Fibroblast of lung (primary cell): ENCODE measurements at regions not wholly inside any gene's neighbourhood (a gene's known extent, or its start where the extent isn't known, plus 50 kb on each side); places are given as distances from the start of the nearest gene placed in this dataset.

Experiments
- DNase-seq, 2 donors: peaks; one replicate each; pipeline versions ENCODE4 v3.0.0 to v3.0.0-alpha.2; 2010; ENCODE audit warnings: low read depth in 2 of 2
- H2AFZ ChIP-seq: 2 replicates; pipeline ENCODE4 v1.5.1; 2012; ENCODE audit warnings: low read length, control low read depth, inconsistent platforms
- H3K27ac ChIP-seq: 2 replicates; pipeline ENCODE4 v1.5.1; 2011; ENCODE audit warnings: low read length, control low read depth; ENCODE audit not compliant: insufficient read depth
- H3K27me3 ChIP-seq: 2 replicates; pipeline ENCODE4 v1.5.1; 2011; ENCODE audit warnings: mild to moderate bottlenecking, low read length; ENCODE audit not compliant: control insufficient read depth, insufficient read depth
- H3K36me3 ChIP-seq: 2 replicates; pipeline ENCODE4 v1.5.1; 2011; ENCODE audit warnings: low read length; ENCODE audit not compliant: control insufficient read depth, insufficient read depth
- H3K4me1 ChIP-seq: 2 replicates; pipeline ENCODE4 v1.5.1; 2011; ENCODE audit warnings: low read length; ENCODE audit not compliant: control insufficient read depth, insufficient read depth; ENCODE audit errors: extremely low read depth
- H3K4me2 ChIP-seq: 2 replicates; pipeline ENCODE4 v1.5.1; 2011; ENCODE audit warnings: low read length, control low read depth; ENCODE audit not compliant: insufficient read depth; ENCODE audit errors: extremely low read depth
- H3K4me3 ChIP-seq, 4 experiments: fragments of 200-600 bp in 1 of 4; sonication (generic) in 1 of 4; replicated peaks in 1 of 4; 2 replicates each; pipeline ENCODE4 v1.5.1; 2011 to 2016; ENCODE audit warnings: low read length in 4 of 4, low read depth in 3 of 4, mild to moderate bottlenecking in 3 of 4, control low read depth in 2 of 4, inconsistent platforms in 1 of 4, mixed read lengths in 1 of 4; ENCODE audit not compliant: insufficient read depth in 1 of 4; ENCODE audit errors: control extremely low read depth in 1 of 4
- H3K79me2 ChIP-seq: 2 replicates; pipeline ENCODE4 v1.5.1; 2012; ENCODE audit warnings: mild to moderate bottlenecking, low read length, inconsistent platforms; ENCODE audit not compliant: control insufficient read depth, insufficient read depth
- H3K9ac ChIP-seq: 2 replicates; pipeline ENCODE4 v1.5.1; 2011; ENCODE audit warnings: mild to moderate bottlenecking, low read length, control low read depth; ENCODE audit not compliant: insufficient read depth
- H3K9me3 ChIP-seq: 2 replicates; pipeline ENCODE4 v1.5.1; 2012; ENCODE audit warnings: low read depth, low read length; ENCODE audit not compliant: control insufficient read depth, insufficient read depth
- H4K20me1 ChIP-seq: 2 replicates; pipeline ENCODE4 v1.5.1; 2011; ENCODE audit warnings: low read length; ENCODE audit not compliant: control insufficient read depth, insufficient read depth; ENCODE audit errors: extremely low read depth
- EZH2 ChIP-seq: IDR thresholded peaks from 2 replicates; pipeline ENCODE4 v1.5.1; 2012; ENCODE audit warnings: low read length, control low read depth, mild to moderate bottlenecking; ENCODE audit errors: missing control alignments
- TF ChIP-seq, protein P1 (sequence below), 2 donors: IDR thresholded peaks in 1 of 2; conservative IDR thresholded peaks in 1 of 2; 1 replicate in 1 of 2; 2 replicates in 1 of 2; pipeline ENCODE4 v1.5.1; 2011 to 2012; ENCODE audit warnings: low read length in 2 of 2, control low read depth in 1 of 2, inconsistent platforms in 1 of 2, low read depth in 1 of 2, mild to moderate bottlenecking in 1 of 2

DNA sequence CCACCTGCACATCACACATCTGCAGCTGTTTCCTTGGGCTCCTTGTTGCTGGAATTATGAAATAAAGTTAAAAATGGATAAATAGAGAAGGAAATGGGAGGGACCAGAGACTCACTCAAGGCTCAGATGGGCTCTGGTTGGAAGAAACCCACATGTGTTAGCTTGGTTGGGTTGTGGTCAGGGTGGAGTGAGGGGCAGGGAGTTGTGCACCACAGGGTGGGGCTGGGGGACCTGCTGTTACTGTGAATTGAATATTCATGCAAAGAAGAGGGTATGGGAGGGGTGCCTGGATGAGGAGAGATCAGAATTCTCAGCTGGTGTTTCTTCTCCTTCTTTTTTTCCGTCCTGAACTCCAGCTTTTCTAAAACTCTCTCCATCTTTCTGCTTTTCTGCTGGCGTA, 320.7 kb downstream of the MAP2K4 start:
- H3K9ac ChIP-seq: no peak overlapping the region
- H3K27ac ChIP-seq: no peak overlapping the region
- H3K4me3 ChIP-seq: no peak overlapping the region
- no peak overlapping the region for H2AFZ ChIP-seq
- TF ChIP-seq, protein P1, sequence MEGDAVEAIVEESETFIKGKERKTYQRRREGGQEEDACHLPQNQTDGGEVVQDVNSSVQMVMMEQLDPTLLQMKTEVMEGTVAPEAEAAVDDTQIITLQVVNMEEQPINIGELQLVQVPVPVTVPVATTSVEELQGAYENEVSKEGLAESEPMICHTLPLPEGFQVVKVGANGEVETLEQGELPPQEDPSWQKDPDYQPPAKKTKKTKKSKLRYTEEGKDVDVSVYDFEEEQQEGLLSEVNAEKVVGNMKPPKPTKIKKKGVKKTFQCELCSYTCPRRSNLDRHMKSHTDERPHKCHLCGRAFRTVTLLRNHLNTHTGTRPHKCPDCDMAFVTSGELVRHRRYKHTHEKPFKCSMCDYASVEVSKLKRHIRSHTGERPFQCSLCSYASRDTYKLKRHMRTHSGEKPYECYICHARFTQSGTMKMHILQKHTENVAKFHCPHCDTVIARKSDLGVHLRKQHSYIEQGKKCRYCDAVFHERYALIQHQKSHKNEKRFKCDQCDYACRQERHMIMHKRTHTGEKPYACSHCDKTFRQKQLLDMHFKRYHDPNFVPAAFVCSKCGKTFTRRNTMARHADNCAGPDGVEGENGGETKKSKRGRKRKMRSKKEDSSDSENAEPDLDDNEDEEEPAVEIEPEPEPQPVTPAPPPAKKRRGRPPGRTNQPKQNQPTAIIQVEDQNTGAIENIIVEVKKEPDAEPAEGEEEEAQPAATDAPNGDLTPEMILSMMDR (conservative IDR thresholded peaks at IDR 0.05 in 1 of 2, IDR thresholded peaks at IDR 0.05 in 1 of 2; ENCODE audit: low read depth in 1 of 2, low read length in 2 of 2): no peak
- no peak for TF ChIP-seq EZH2
- no peak overlapping the region for H3K4me2 ChIP-seq
- no peaks in the 10 kb centered on the region for H3K9me3 ChIP-seq
- H3K79me2 ChIP-seq: no peaks in the 10 kb centered on the region
- no peaks in the 10 kb centered on the region for H4K20me1 ChIP-seq
- no peaks in the 10 kb centered on the region for H3K36me3 ChIP-seq
- DNase-seq: no peak
- H3K4me1 ChIP-seq: no peaks in the 10 kb centered on the region
- H3K27me3 ChIP-seq: no peaks in the 10 kb centered on the region

DNA sequence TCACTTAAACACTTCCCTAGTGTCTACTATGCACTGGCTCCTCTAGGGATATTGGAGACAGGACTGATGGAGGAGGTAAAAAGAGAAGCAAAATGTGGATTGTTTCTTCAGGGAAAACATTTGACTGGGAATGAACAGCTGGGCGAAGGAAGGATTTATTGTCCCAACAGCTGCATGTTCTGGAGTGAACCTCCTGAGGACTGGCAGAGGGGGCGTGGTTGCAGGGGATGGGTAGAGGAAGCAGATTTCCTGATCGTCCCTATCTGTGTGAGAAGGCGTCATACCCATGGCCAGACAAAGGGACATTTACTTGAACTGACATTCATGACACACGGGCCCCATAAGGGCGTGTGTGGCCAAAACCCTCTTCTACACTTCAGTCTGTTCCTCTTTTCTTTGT, 321.5 kb downstream of the MAP2K4 start:
- Histone ChIP-seq H3K4me3 (no peak overlapping the region), H3K4me2 (no peak overlapping the region), H3K36me3 (no peaks in the 10 kb centered on the region), H3K27ac (no peak overlapping the region), H3K9me3 (no peaks in the 10 kb centered on the region), H3K4me1 (no peaks in the 10 kb centered on the region), H3K27me3 (no peaks in the 10 kb centered on the region), H2AFZ (no peak overlapping the region), H4K20me1 (no peaks in the 10 kb centered on the region), H3K9ac (no peak overlapping the region), H3K79me2 (no peaks in the 10 kb centered on the region)
- TF ChIP-seq EZH2: no peak
- TF ChIP-seq, protein P1 (conservative IDR thresholded peaks at IDR 0.05 in 1 of 2, IDR thresholded peaks at IDR 0.05 in 1 of 2; ENCODE audit: low read depth in 1 of 2, low read length in 2 of 2): no peak
- DNase-seq: no peak

DNA sequence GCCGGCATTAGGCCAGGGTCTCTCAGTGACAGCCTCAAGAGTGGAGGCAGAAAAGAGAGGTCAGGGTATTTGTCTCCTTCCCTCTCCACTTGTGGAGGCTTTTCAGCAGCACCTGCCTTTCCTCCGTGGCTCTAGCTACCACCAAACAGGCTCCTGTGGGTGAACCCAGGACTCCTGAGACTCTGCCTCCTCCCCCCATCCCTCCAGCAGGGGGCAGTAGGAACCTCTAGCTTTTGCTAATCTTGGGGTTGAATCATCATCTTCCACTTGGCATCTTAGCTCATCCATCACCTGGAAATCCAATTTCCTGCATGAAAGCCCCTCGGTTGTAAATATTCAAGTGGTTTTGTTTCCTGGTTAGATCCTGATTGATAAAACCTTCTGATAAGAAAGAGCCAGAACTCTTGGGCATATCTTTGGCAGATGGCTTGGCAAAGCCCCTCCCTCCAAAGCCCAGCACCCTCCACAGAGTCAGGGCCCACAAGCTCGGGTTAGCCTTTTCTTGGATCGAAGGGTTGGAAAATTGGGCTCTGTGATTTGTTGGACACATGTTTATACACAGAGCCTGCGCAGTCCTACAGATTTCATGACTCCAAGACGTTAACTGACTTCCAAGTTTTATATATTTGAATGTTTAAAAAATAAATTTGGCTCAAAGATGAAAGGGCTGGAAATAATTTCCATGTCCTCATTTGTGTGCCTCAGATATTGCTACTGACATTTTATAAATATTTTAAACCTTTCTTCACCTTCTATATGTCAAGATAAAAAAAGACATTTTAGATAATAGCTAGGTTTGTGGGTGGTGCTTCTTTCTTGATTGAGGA, 322.1 kb downstream of the MAP2K4 start:
- no peaks in the 10 kb centered on the region for H3K27me3 ChIP-seq

More for the DNA sequence above, 322.1 kb downstream of the MAP2K4 start:
- Histone ChIP-seq H3K9ac (no peak overlapping the region), H3K4me1 (no peaks in the 10 kb centered on the region), H3K27ac (no peak overlapping the region), H4K20me1 (no peaks in the 10 kb centered on the region), H3K36me3 (no peaks in the 10 kb centered on the region), H3K4me2 (no peak overlapping the region), H2AFZ (no peak overlapping the region), H3K4me3 (no peak overlapping the region), H3K9me3 (no peaks in the 10 kb centered on the region), H3K79me2 (no peaks in the 10 kb centered on the region)
- TF ChIP-seq EZH2: no peak
- TF ChIP-seq, protein P1 (conservative IDR thresholded peaks at IDR 0.05 in 1 of 2, IDR thresholded peaks at IDR 0.05 in 1 of 2; ENCODE audit: low read depth in 1 of 2, low read length in 2 of 2): peak; percentile 25 to 67
- peak in 1 of 2 donors; percentile 34 for DNase-seq
